AG04449 (cell line): ENCODE measurements at regions not wholly inside any gene's neighbourhood (a gene's known extent, or its start where the extent isn't known, plus 50 kb on each side); places are given as distances from the start of the nearest gene placed in this dataset.

Source experiments
- CTCF ChIA-PET: fragments of 350-600 bp; formaldehyde crosslinking; extraction: SDS; loops from one replicate; lab custom pipeline; 2021; ENCODE audit warnings: antibody characterized with exemption; lab: Yijun Ruan, JAX
- POLR2A ChIA-PET: fragments of 400-600, 350-600 bp; formaldehyde crosslinking; extraction: SDS; loops from one replicate; lab custom pipeline; 2020; ENCODE audit warnings: antibody characterized with exemption, inconsistent platforms; lab: Yijun Ruan, JAX
- DNase-seq: peaks from one replicate; pipeline ENCODE4 v3.0.0-alpha.2; 2010; ENCODE audit warnings: low read depth, low spot score
- H3K4me3 ChIP-seq: 2 replicates; pipeline ENCODE4 v1.5.1; 2011; ENCODE audit warnings: low read depth, mild to moderate bottlenecking, control low read depth, low read length
- TF ChIP-seq, protein P1 (sequence below): IDR thresholded peaks from one replicate; pipeline ENCODE4 v1.5.1; 2011; ENCODE audit warnings: mild to moderate bottlenecking, moderate library complexity, low read length, control low read depth, inconsistent platforms; ENCODE audit not compliant: insufficient read depth; ENCODE audit errors: missing control alignments

- no peak overlapping the region for H3K4me3 ChIP-seq
- CTCF ChIA-PET: no interaction called here
- POLR2A ChIA-PET: no interaction called here
- DNase-seq: no peak
- TF ChIP-seq, protein P1, sequence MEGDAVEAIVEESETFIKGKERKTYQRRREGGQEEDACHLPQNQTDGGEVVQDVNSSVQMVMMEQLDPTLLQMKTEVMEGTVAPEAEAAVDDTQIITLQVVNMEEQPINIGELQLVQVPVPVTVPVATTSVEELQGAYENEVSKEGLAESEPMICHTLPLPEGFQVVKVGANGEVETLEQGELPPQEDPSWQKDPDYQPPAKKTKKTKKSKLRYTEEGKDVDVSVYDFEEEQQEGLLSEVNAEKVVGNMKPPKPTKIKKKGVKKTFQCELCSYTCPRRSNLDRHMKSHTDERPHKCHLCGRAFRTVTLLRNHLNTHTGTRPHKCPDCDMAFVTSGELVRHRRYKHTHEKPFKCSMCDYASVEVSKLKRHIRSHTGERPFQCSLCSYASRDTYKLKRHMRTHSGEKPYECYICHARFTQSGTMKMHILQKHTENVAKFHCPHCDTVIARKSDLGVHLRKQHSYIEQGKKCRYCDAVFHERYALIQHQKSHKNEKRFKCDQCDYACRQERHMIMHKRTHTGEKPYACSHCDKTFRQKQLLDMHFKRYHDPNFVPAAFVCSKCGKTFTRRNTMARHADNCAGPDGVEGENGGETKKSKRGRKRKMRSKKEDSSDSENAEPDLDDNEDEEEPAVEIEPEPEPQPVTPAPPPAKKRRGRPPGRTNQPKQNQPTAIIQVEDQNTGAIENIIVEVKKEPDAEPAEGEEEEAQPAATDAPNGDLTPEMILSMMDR: no peak
Observed at GRCh38 chr22:47295226-47295901, 532.9 kb downstream of the TBC1D22A start.

- ChIA-PET CTCF (no interaction called here), POLR2A (no interaction called here)
- TF ChIP-seq, protein P1: no peak
- no peak for DNase-seq
- H3K4me3 ChIP-seq: no peak overlapping the region
Observed at GRCh38 chr22:47294576-47294975, 532.1 kb downstream of the TBC1D22A start.

DNA sequence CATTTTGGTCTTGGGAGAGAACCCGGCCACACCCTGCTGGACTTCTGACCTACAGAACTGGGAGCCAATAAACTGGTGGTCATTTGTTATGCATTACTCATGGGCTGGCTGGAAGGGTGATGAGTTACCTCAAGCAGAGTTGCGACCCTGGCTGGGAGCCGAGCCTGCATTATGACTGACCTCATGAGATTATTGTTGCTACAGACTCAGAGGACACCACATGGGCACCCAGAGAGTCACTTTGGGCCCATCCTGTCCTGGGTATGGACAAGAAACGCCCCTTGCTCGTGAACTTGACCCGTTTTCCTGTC is 531.7 kb downstream of the TBC1D22A start:
- no peak overlapping the region for H3K4me3 ChIP-seq
- DNase-seq: no peak
- CTCF ChIA-PET: no interaction called here
- TF ChIP-seq, protein P1: no peak
- POLR2A ChIA-PET: no interaction called here

- H3K4me3 ChIP-seq: no peak overlapping the region
- TF ChIP-seq, protein P1: no peak
- CTCF ChIA-PET: interaction anchor here (0.8 kb wide), 1 partner anchor 18 kb away, joined by 3 read pairs; no protein-coding TSS in a partner anchor
- POLR2A ChIA-PET: no interaction called here
- no peak for DNase-seq
Observed at GRCh38 chr22:47293368-47294221, 531.1 kb downstream of the TBC1D22A start.

- DNase-seq: no peak
- TF ChIP-seq, protein P1: no peak
- ChIA-PET POLR2A (no interaction called here), CTCF (interaction anchor here (0.8 kb wide), 1 partner anchor 18 kb away, joined by 3 read pairs; no protein-coding TSS in a partner anchor)
- H3K4me3 ChIP-seq: no peak overlapping the region
Observed at GRCh38 chr22:47292546-47293320, 530.3 kb downstream of the TBC1D22A start.
